ENCODE measurements at regions not wholly inside any gene's neighbourhood (a gene's known extent, or its start where the extent isn't known, plus 50 kb on each side); places are given as distances from the start of the nearest gene placed in this dataset.

DNA sequence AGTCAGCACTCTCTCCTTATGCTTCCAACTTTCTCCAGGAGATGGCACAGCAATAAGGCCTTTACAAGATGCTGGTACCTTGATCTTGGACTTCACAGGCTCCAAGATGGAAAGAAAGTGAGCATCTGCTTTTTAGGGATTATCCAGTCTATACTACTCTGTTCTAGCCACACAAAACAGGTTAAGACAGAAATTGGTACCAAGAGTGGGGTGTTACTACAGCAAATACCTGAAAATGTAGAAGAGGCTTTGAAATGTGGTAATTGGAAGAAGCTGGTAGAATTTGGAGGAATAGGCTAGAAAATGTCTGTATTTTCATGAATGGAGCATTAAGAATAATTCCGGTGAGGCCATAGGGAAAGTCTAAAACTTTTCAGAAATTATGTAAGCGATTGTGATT, 484.8 kb upstream of the GRIA1 start:
- TF ChIP-seq, protein P1, sequence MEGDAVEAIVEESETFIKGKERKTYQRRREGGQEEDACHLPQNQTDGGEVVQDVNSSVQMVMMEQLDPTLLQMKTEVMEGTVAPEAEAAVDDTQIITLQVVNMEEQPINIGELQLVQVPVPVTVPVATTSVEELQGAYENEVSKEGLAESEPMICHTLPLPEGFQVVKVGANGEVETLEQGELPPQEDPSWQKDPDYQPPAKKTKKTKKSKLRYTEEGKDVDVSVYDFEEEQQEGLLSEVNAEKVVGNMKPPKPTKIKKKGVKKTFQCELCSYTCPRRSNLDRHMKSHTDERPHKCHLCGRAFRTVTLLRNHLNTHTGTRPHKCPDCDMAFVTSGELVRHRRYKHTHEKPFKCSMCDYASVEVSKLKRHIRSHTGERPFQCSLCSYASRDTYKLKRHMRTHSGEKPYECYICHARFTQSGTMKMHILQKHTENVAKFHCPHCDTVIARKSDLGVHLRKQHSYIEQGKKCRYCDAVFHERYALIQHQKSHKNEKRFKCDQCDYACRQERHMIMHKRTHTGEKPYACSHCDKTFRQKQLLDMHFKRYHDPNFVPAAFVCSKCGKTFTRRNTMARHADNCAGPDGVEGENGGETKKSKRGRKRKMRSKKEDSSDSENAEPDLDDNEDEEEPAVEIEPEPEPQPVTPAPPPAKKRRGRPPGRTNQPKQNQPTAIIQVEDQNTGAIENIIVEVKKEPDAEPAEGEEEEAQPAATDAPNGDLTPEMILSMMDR (optimal IDR thresholded peaks at IDR 0.05 in 1 of 3, IDR thresholded peaks at IDR 0.05 in 1 of 3, conservative IDR thresholded peaks at IDR 0.05 in 1 of 3; ENCODE audit: extremely low read depth in 1 of 3, insufficient read depth in 2 of 3, low read length in 3 of 3): no peak
- TF ChIP-seq EZH2 (IDR thresholded peaks at IDR 0.05; ENCODE audit: low read length): no peak
